H9 (cell line): ENCODE measurements at regions not wholly inside any gene's neighbourhood (a gene's known extent, or its start where the extent isn't known, plus 50 kb on each side); places are given as distances from the start of the nearest gene placed in this dataset.

Experiments used
- DNase-seq: peaks from one replicate; pipeline ENCODE4 v3.0.0-alpha.2; 2017
- H2AFZ ChIP-seq: one replicate; pipeline ENCODE4 v1.6.1; 2013; ENCODE audit warnings: mild to moderate bottlenecking, low read length, control low read depth, moderate library complexity
- H2AK5ac ChIP-seq: 2 replicates; pipeline ENCODE4 v1.6.1; 2013; ENCODE audit warnings: low read length, control low read depth, mixed read lengths; ENCODE audit not compliant: insufficient read length
- H2BK120ac ChIP-seq: one replicate; pipeline ENCODE4 v1.6.1; 2013; ENCODE audit warnings: low read depth, mild to moderate bottlenecking, low read length, control low read depth, inconsistent platforms; ENCODE audit not compliant: poor library complexity, severe bottlenecking
- H2BK12ac ChIP-seq: 2 replicates; pipeline ENCODE4 v1.6.1; 2013; ENCODE audit warnings: low read length, control low read depth, mixed read lengths, low read depth; ENCODE audit not compliant: insufficient read length
- H2BK15ac ChIP-seq: 2 replicates; pipeline ENCODE4 v1.6.1; 2013; ENCODE audit warnings: low read depth, low read length, control low read depth
- H2BK20ac ChIP-seq: one replicate; pipeline ENCODE4 v1.6.1; 2013; ENCODE audit warnings: low read depth, mild to moderate bottlenecking, low read length, control low read depth, inconsistent platforms; ENCODE audit not compliant: poor library complexity, severe bottlenecking
- H2BK5ac ChIP-seq: 2 replicates; pipeline ENCODE4 v1.6.1; 2013; ENCODE audit warnings: low read length, control low read depth, mixed read lengths; ENCODE audit not compliant: insufficient read length
- H3K14ac ChIP-seq: 2 replicates; pipeline ENCODE4 v1.6.1; 2013; ENCODE audit warnings: low read length, control low read depth; ENCODE audit not compliant: insufficient read depth
- H3K18ac ChIP-seq: 2 replicates; pipeline ENCODE4 v1.6.1; 2013; ENCODE audit warnings: low read depth, mild to moderate bottlenecking, mixed read lengths, low read length, control low read depth; ENCODE audit not compliant: insufficient read length
- H3K23ac ChIP-seq: 2 replicates; pipeline ENCODE4 v1.6.1; 2013; ENCODE audit warnings: low read length, control low read depth, mixed read lengths, low read depth; ENCODE audit not compliant: insufficient read length
- H3K23me2 ChIP-seq: 2 replicates; pipeline ENCODE4 v1.6.1; 2013; ENCODE audit warnings: low read depth, mild to moderate bottlenecking, mixed read lengths, low read length, control low read depth; ENCODE audit not compliant: insufficient read length, poor library complexity, severe bottlenecking
- H3K27ac ChIP-seq: 2 replicates; pipeline ENCODE4 v1.5.1; 2013; ENCODE audit warnings: low read length, control low read depth, mixed read lengths, low read depth; ENCODE audit not compliant: insufficient read length
- H3K27me3 ChIP-seq: 2 replicates; pipeline ENCODE4 v1.6.1; 2013; ENCODE audit warnings: low read length, control low read depth, inconsistent platforms; ENCODE audit not compliant: insufficient read depth
- H3K4ac ChIP-seq: 2 replicates; pipeline ENCODE4 v1.6.1; 2013; ENCODE audit warnings: low read depth, mild to moderate bottlenecking, control low read depth, inconsistent platforms, low read length, moderate library complexity
- H3K4me1 ChIP-seq: 2 replicates; pipeline ENCODE4 v1.6.1; 2013; ENCODE audit warnings: low read length, control low read depth, inconsistent platforms; ENCODE audit not compliant: insufficient read depth
- H3K4me2 ChIP-seq: 2 replicates; pipeline ENCODE4 v1.6.1; 2013; ENCODE audit warnings: low read length, control low read depth, mixed read lengths; ENCODE audit not compliant: insufficient read length, insufficient read depth
- H3K56ac ChIP-seq: 2 replicates; pipeline ENCODE4 v1.6.1; 2013; ENCODE audit warnings: low read depth, mild to moderate bottlenecking, mixed read lengths, low read length, control low read depth; ENCODE audit not compliant: insufficient read length
- H3K79me1 ChIP-seq: 2 replicates; pipeline ENCODE4 v1.6.1; 2013; ENCODE audit warnings: low read depth, mild to moderate bottlenecking, moderate library complexity, low read length, control low read depth, inconsistent platforms; ENCODE audit not compliant: insufficient read depth, poor library complexity, severe bottlenecking
- H3K79me2 ChIP-seq: 2 replicates; pipeline ENCODE4 v1.6.1; 2013; ENCODE audit warnings: low read length, control low read depth, inconsistent platforms; ENCODE audit not compliant: insufficient read depth
- H3K9ac ChIP-seq: 2 replicates; pipeline ENCODE4 v1.6.1; 2013; ENCODE audit warnings: low read length, control low read depth, mixed read lengths; ENCODE audit not compliant: insufficient read length; ENCODE audit errors: extremely low read depth
- H3K9me3 ChIP-seq: one replicate; pipeline ENCODE4 v1.6.1; 2013; ENCODE audit warnings: low read depth, low read length, inconsistent platforms; ENCODE audit not compliant: control insufficient read depth
- H3T11ph ChIP-seq: one replicate; pipeline ENCODE4 v1.6.1; 2013; ENCODE audit warnings: mild to moderate bottlenecking, low read length, control low read depth, inconsistent platforms
- H4K20me1 ChIP-seq: one replicate; pipeline ENCODE4 v1.6.1; 2013; ENCODE audit not compliant: control insufficient read depth, insufficient read length, insufficient read depth
- H4K5ac ChIP-seq: 2 replicates; pipeline ENCODE4 v1.6.1; 2013; ENCODE audit warnings: low read depth, mild to moderate bottlenecking, mixed read lengths, low read length, control low read depth; ENCODE audit not compliant: insufficient read length
- H4K8ac ChIP-seq: replicated peaks from 2 replicates; pipeline ENCODE4 v1.6.1; 2013; ENCODE audit warnings: low read length, control low read depth, mixed read lengths, low read depth; ENCODE audit not compliant: insufficient read length
- H4K91ac ChIP-seq: 2 replicates; pipeline ENCODE4 v1.6.1; 2013; ENCODE audit warnings: low read depth, mild to moderate bottlenecking, moderate library complexity, mixed read lengths, low read length, control low read depth; ENCODE audit not compliant: insufficient read length
- H3K27ac Mint-ChIP-seq, 3 experiments: 2 replicates in 2 of 3; 3 replicates in 1 of 3; pipeline ENCODE4 v1.8.0; 2020 to 2021; ENCODE audit warnings: mixed read lengths in 3 of 3, mild to moderate bottlenecking in 1 of 3, moderate library complexity in 1 of 3
- H3K27me3 Mint-ChIP-seq: 2 replicates; pipeline ENCODE4 v1.8.0; 2021; ENCODE audit warnings: low read depth, mild to moderate bottlenecking, moderate library complexity, mixed read lengths
- H3K36me3 Mint-ChIP-seq, 3 experiments: 2 replicates in 2 of 3; 3 replicates in 1 of 3; pipeline ENCODE4 v1.8.0; 2020 to 2021; ENCODE audit warnings: low read depth in 3 of 3, mixed read lengths in 3 of 3; ENCODE audit not compliant: insufficient read depth in 1 of 3
- H3K4me1 Mint-ChIP-seq, 2 experiments: 2 replicates each; pipeline ENCODE4 v1.8.0; 2020; ENCODE audit warnings: mixed read lengths in 2 of 2
- H3K4me3 Mint-ChIP-seq, 2 experiments: 2 replicates in 1 of 2; 3 replicates in 1 of 2; pipeline ENCODE4 v1.8.0; 2020 to 2021; ENCODE audit warnings: mild to moderate bottlenecking in 2 of 2, mixed read lengths in 2 of 2, moderate library complexity in 1 of 2
- H3K9me3 Mint-ChIP-seq, 2 experiments: 2 replicates in 1 of 2; 3 replicates in 1 of 2; pipeline ENCODE4 v1.8.0; 2020; ENCODE audit warnings: mild to moderate bottlenecking in 2 of 2, mixed read lengths in 2 of 2, moderate library complexity in 1 of 2
- WGBS: extraction: QIAGEN DNeasy Blood & Tissue Kit; methylation state at CpG from one replicate; pipeline ENCODE4 v1.1.7; 2013; ENCODE audit warnings: missing lambda C conversion rate, low lambda C conversion rate, mixed read lengths; ENCODE audit not compliant: insufficient read length; ENCODE audit errors: extremely low coverage; 5-methylcytosine and 5-hydroxymethylcytosine counted together
- TF ChIP-seq, protein P1 (sequence below): fragments of 200-600 bp; sonication (generic); conservative IDR thresholded peaks from 3 replicates; pipeline ENCODE4 v1.8.0; 2021; ENCODE audit warnings: antibody characterized with exemption, mild to moderate bottlenecking

DNA sequence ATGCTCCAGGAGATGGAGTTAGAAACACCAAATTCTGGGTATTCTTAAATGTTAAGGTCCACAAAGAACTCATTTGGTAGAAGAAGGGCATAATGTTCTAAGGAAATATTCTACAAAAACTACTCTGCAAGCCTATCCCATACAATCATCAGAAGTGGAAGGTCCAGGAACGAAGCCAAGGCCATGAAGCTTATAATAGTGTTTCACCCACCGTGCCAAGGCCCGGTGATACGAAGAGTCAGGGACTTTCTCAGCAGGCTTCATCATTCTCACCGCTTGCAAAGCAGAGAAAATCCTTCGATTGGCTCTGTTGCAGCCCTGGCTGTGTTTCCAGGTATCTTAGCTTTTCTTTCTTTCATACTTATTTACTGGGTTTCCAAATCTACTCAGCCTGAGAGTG, 351.9 kb upstream of the CELF2 start:
- no peak overlapping the region for H2BK5ac ChIP-seq
- H3K23ac ChIP-seq = no peak overlapping the region
- H2BK20ac ChIP-seq = no peak overlapping the region
- no peak overlapping the region for H3K27ac Mint-ChIP-seq
- TF ChIP-seq, protein P1, sequence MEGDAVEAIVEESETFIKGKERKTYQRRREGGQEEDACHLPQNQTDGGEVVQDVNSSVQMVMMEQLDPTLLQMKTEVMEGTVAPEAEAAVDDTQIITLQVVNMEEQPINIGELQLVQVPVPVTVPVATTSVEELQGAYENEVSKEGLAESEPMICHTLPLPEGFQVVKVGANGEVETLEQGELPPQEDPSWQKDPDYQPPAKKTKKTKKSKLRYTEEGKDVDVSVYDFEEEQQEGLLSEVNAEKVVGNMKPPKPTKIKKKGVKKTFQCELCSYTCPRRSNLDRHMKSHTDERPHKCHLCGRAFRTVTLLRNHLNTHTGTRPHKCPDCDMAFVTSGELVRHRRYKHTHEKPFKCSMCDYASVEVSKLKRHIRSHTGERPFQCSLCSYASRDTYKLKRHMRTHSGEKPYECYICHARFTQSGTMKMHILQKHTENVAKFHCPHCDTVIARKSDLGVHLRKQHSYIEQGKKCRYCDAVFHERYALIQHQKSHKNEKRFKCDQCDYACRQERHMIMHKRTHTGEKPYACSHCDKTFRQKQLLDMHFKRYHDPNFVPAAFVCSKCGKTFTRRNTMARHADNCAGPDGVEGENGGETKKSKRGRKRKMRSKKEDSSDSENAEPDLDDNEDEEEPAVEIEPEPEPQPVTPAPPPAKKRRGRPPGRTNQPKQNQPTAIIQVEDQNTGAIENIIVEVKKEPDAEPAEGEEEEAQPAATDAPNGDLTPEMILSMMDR = no peak
- H3K4me1 ChIP-seq = no peaks in the 10 kb centered on the region
- no peak overlapping the region for H3K18ac ChIP-seq
- no peak overlapping the region for H2AFZ ChIP-seq
- no peaks in the 10 kb centered on the region for H3K23me2 ChIP-seq
- H3T11ph ChIP-seq = no peak overlapping the region
- H2BK15ac ChIP-seq = no peak overlapping the region
- H2AK5ac ChIP-seq = no peak overlapping the region
- H3K14ac ChIP-seq = no peak overlapping the region
- H3K79me2 ChIP-seq = no peaks in the 10 kb centered on the region
- H3K9me3 Mint-ChIP-seq = peaks cover 0 to 3% of the 10 kb centered on the region in 2 experiments; a peak in 1 of 5 replicates
- no peaks in the 10 kb centered on the region for H3K9me3 ChIP-seq
- H4K20me1 ChIP-seq = no peaks in the 10 kb centered on the region
- H3K9ac ChIP-seq = no peak overlapping the region
- no peak overlapping the region for H3K4ac ChIP-seq
- no peaks in the 10 kb centered on the region for H3K27me3 ChIP-seq
- H3K4me1 Mint-ChIP-seq = peaks cover 3 to 4% of the 10 kb centered on the region in 2 experiments; a peak in 1 of 4 replicates
- no peak overlapping the region for H3K56ac ChIP-seq
- H3K27ac ChIP-seq = no peak overlapping the region
- 0 out of 7 replicates have a peak, but pooled peaks cover 0 to 2% (median 0%) of the 10 kb centered on the region in 3 experiments for H3K36me3 Mint-ChIP-seq
- no peaks in the 10 kb centered on the region; the same call in 1 of the 2 replicates for H3K27me3 Mint-ChIP-seq
- no peaks in the 10 kb centered on the region for H3K79me1 ChIP-seq
- H2BK12ac ChIP-seq = no peak overlapping the region
- DNase-seq = no peak
- no peak overlapping the region for H4K8ac ChIP-seq
- WGBS = no CpG with 5 or more reads among the region's 6 CpGs
- H4K5ac ChIP-seq = no peak overlapping the region
- H4K91ac ChIP-seq = no peak overlapping the region
- no peak overlapping the region for H3K4me2 ChIP-seq
- no peak overlapping the region for H3K4me3 Mint-ChIP-seq
- H2BK120ac ChIP-seq = no peak overlapping the region
